ENCODE measurements at regions not wholly inside any gene's neighbourhood (a gene's known extent, or its start where the extent isn't known, plus 50 kb on each side); places are given as distances from the start of the nearest gene placed in this dataset.

- TF ChIP-seq POU6F1 (CRISPR knock-in tag; IDR thresholded peaks at IDR 0.05; ENCODE audit: borderline replicate concordance, low read depth) (no peak), CSRNP3 (CRISPR knock-in tag; IDR thresholded peaks at IDR 0.05) (no peak), ZFP3 (CRISPR knock-in tag; IDR thresholded peaks at IDR 0.05) (no peak), SNAI2 (CRISPR knock-in tag; IDR thresholded peaks at IDR 0.05) (no peak), ZC3H10 (CRISPR knock-in tag; IDR thresholded peaks at IDR 0.05) (no peak), CREB5 (CRISPR knock-in tag; IDR thresholded peaks at IDR 0.05; ENCODE audit: low read depth) (no peak)
- ATAC-seq = no peak
Observed at GRCh38 chr6:11637266-11637665, 99.7 kb downstream of the TMEM170B start.

- TF ChIP-seq CSDC2 (CRISPR knock-in tag; IDR thresholded peaks at IDR 0.05) (no peak), ZFP3 (CRISPR knock-in tag; IDR thresholded peaks at IDR 0.05) (no peak), CSRNP3 (CRISPR knock-in tag; IDR thresholded peaks at IDR 0.05) (no peak), TOX (CRISPR knock-in tag; IDR thresholded peaks at IDR 0.05; ENCODE audit: borderline replicate concordance) (no peak), RARB (CRISPR knock-in tag; IDR thresholded peaks at IDR 0.05) (no peak), TSHZ2 (CRISPR knock-in tag; IDR thresholded peaks at IDR 0.05) (no peak), SNAI2 (CRISPR knock-in tag; IDR thresholded peaks at IDR 0.05) (no peak), ZNF8 (CRISPR knock-in tag; IDR thresholded peaks at IDR 0.05) (no peak), ZNF70 (CRISPR knock-in tag; IDR thresholded peaks at IDR 0.05) (no peak), OSR1 (CRISPR knock-in tag; IDR thresholded peaks at IDR 0.05) (no peak), PPARA (CRISPR knock-in tag; IDR thresholded peaks at IDR 0.05; ENCODE audit: borderline replicate concordance) (no peak), ISL1 (CRISPR knock-in tag; IDR thresholded peaks at IDR 0.05) (no peak)
- no peak for ATAC-seq
Observed at GRCh38 chr6:11639376-11640235, 102.1 kb downstream of the TMEM170B start.

- ATAC-seq = no peak
- TF ChIP-seq CSDC2 (CRISPR knock-in tag; IDR thresholded peaks at IDR 0.05) (no peak), ZFP3 (CRISPR knock-in tag; IDR thresholded peaks at IDR 0.05) (no peak), ZFP30 (CRISPR knock-in tag; IDR thresholded peaks at IDR 0.05) (no peak), RARB (CRISPR knock-in tag; IDR thresholded peaks at IDR 0.05) (no peak), ZNF8 (CRISPR knock-in tag; IDR thresholded peaks at IDR 0.05) (no peak)
Observed at GRCh38 chr6:11640486-11640885, 102.9 kb downstream of the TMEM170B start.

- ATAC-seq = no peak
- no peak for TF ChIP-seq PATZ1 (CRISPR knock-in tag; IDR thresholded peaks at IDR 0.05; ENCODE audit: borderline replicate concordance)
- no peak for TF ChIP-seq GLIS3 (CRISPR knock-in tag; IDR thresholded peaks at IDR 0.05)
Observed at GRCh38 chr6:11644071-11644470, 106.5 kb downstream of the TMEM170B start.

All from SK-N-SH treated with all-trans-retinoic acid at 6 μM for 48 hours (cell line).